GM12891 (cell line): ENCODE measurements at regions not wholly inside any gene's neighbourhood (a gene's known extent, or its start where the extent isn't known, plus 50 kb on each side); places are given as distances from the start of the nearest gene placed in this dataset.

Experiments
- PAX5 ChIP-seq: IDR thresholded peaks from 2 replicates; pipeline ENCODE4 v1.6.1; 2011; ENCODE audit warnings: low read length, moderate library complexity, mild to moderate bottlenecking; ENCODE audit not compliant: insufficient read depth, severe bottlenecking
- POLR2A ChIP-seq: IDR thresholded peaks from 2 replicates; pipeline ENCODE4 v1.6.1; 2011; ENCODE audit warnings: low read depth, low read length, control low read depth
- POLR2AphosphoS5 ChIP-seq: IDR thresholded peaks from 2 replicates; pipeline ENCODE4 v1.6.1; 2011; ENCODE audit warnings: low read depth, low read length, control low read depth
- SPI1 ChIP-seq: IDR thresholded peaks from 2 replicates; pipeline ENCODE4 v1.6.1; 2011; ENCODE audit warnings: low read depth, low read length, control low read depth
- TAF1 ChIP-seq: IDR thresholded peaks from 2 replicates; pipeline ENCODE4 v1.6.1; 2011; ENCODE audit warnings: low read depth, low read length, control low read depth

DNA sequence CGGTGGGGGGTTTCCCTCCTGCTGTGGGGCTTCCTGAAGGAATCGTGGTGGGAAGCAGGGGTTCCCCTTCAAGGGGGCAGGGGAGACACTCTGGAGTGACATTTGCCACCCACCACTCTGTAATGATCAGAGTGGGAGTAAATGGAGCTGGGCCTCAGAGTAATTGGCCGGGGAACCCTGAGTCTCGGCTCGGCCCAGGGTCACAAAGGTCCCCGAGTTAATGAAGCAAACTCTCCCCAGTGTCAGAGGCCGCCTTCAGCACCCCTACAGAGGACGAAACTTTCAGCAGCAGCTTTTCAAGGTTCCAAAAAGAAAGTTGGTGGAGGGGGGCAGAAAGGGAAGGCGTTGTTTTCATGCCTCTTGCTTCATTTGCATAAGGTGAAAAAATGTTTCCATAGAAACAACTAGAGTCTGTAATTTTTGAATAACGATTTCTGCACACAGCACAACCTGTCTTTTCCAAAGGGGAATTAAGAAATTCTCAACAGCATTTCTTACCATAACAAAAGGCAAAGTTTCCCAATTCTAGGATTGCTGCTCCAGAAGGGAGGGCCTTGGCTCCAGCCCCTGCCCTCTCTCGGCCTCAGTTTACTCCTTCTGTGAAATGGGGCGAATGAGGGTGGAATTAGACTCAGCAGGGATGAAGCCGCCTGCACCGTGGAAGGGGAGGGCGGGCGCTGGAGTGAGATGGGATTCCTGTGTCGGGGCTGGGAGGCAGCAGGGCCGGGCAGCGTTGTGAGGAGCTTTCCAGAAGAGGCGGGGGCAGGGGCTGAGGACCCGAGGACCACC is 67.0 kb upstream of the BEGAIN start:
- TF ChIP-seq POLR2A, result no peak
- no peak for TF ChIP-seq POLR2AphosphoS5
- no peak for TF ChIP-seq TAF1
- no peak for TF ChIP-seq PAX5
- TF ChIP-seq SPI1, result no peak
